ENCODE measurements at regions not wholly inside any gene's neighbourhood (a gene's known extent, or its start where the extent isn't known, plus 50 kb on each side); places are given as distances from the start of the nearest gene placed in this dataset.
"Not testable (repeated sequence)": the region's sequence is repeated elsewhere in the genome, so short reads cannot be mapped to it uniquely, and the experiment has no call there.

DNA sequence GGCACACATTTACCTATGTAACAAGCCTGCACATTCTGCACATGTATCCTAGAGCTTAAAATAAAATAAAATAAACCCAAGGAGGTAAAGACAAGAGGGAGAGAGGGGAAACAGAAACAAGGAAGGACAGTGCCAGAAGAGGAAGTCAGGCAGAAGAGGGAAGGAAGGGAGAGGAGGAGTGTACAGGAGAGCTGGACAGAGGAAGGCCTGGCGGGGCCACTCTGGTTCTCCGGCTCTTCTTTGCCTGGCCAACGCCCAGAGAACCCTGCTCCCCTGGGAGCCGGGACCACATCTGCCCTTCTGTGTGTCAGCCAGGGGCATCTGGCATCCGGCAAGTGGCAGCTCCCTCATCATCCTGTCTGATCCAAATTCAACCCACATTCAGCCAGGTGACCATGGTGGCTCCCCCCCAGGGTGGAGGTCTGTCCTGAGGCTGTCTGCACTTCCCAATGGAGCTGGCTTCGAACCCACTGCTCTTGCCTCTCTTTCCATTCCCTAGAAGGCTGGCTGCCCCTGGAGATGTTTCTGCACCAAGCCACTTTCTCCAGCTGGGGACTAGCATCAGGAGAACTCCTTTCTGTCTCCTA lies 55.5 kb upstream of the RABL2A start:
- H3K9me1 ChIP-seq (replicated peaks; ENCODE audit: control insufficient read depth, extremely low read depth, insufficient read depth, low read length); H3K79me2 ChIP-seq (ENCODE audit: control insufficient read depth, insufficient read depth, low read length); CTCF ChIA-PET; POLR2A ChIA-PET; FAIRE-seq; H3K9me3 ChIP-seq (replicated peaks; ENCODE audit: control insufficient read depth, insufficient read depth, low read length); H3K27ac ChIP-seq (ENCODE audit: insufficient read depth, low read depth, low read length); DNase-seq (ENCODE audit: low read depth, low spot score); H3K4me1 ChIP-seq (ENCODE audit: control insufficient read depth, extremely low read depth, insufficient read depth, low read length); H3K4me2 ChIP-seq (ENCODE audit: insufficient read depth, low read length); H2AFZ ChIP-seq (ENCODE audit: low read depth, low read length); dilution Hi-C loops (cut with MboI; ENCODE audit: extremely low pct_ligation_motif_present, low sequenced_read_pairs); H3K27me3 ChIP-seq (ENCODE audit: control insufficient read depth in 2 of 2, insufficient read depth in 2 of 2, low read length in 2 of 2); H3K36me3 ChIP-seq (ENCODE audit: control insufficient read depth in 2 of 2, extremely low read depth in 1 of 2, insufficient read depth in 2 of 2, low read length in 2 of 2); H4K20me1 ChIP-seq (replicated peaks; ENCODE audit: control insufficient read depth, extremely low read depth, insufficient read depth, low read length); H3K9ac ChIP-seq (replicated peaks; ENCODE audit: extremely low read depth, insufficient read depth, low read length); BruUV-seq (replicated peaks); H3K4me3 ChIP-seq (replicated peaks in 1 of 3; ENCODE audit: insufficient read depth in 1 of 3, low read depth in 1 of 3, low read length in 3 of 3); intact Hi-C loops (cut with micrococcal nuclease): not testable (repeated sequence)

GRCh38 chr2:113575721-113576120 lies 51.3 kb upstream of the RABL2A start:
- BruUV-seq (replicated peaks); POLR2A ChIA-PET; dilution Hi-C loops (cut with MboI; ENCODE audit: extremely low pct_ligation_motif_present, low sequenced_read_pairs): not testable (repeated sequence)

GRCh38 chr2:113576353-113576752 lies 50.7 kb upstream of the RABL2A start:
- POLR2A ChIA-PET; FAIRE-seq; dilution Hi-C loops (cut with MboI; ENCODE audit: extremely low pct_ligation_motif_present, low sequenced_read_pairs); H3K27me3 ChIP-seq (ENCODE audit: control insufficient read depth in 2 of 2, insufficient read depth in 2 of 2, low read length in 2 of 2); H3K79me2 ChIP-seq (ENCODE audit: control insufficient read depth, insufficient read depth, low read length); H3K9me3 ChIP-seq (replicated peaks; ENCODE audit: control insufficient read depth, insufficient read depth, low read length); H3K4me2 ChIP-seq (ENCODE audit: insufficient read depth, low read length); intact Hi-C loops (cut with micrococcal nuclease); CTCF ChIA-PET; H2AFZ ChIP-seq (ENCODE audit: low read depth, low read length); H3K4me1 ChIP-seq (ENCODE audit: control insufficient read depth, extremely low read depth, insufficient read depth, low read length); DNase-seq (ENCODE audit: low read depth, low spot score); H4K20me1 ChIP-seq (replicated peaks; ENCODE audit: control insufficient read depth, extremely low read depth, insufficient read depth, low read length); H3K36me3 ChIP-seq (ENCODE audit: control insufficient read depth in 2 of 2, extremely low read depth in 1 of 2, insufficient read depth in 2 of 2, low read length in 2 of 2); BruUV-seq (replicated peaks); H3K4me3 ChIP-seq (replicated peaks in 1 of 3; ENCODE audit: insufficient read depth in 1 of 3, low read depth in 1 of 3, low read length in 3 of 3); H3K9ac ChIP-seq (replicated peaks; ENCODE audit: extremely low read depth, insufficient read depth, low read length); H3K9me1 ChIP-seq (replicated peaks; ENCODE audit: control insufficient read depth, extremely low read depth, insufficient read depth, low read length); H3K27ac ChIP-seq (ENCODE audit: insufficient read depth, low read depth, low read length): not testable (repeated sequence)

More at GRCh38 chr2:113575721-113576120, 51.3 kb upstream of the RABL2A start:
- H3K9me3 ChIP-seq (replicated peaks; ENCODE audit: control insufficient read depth, insufficient read depth, low read length); H3K4me3 ChIP-seq (replicated peaks in 1 of 3; ENCODE audit: insufficient read depth in 1 of 3, low read depth in 1 of 3, low read length in 3 of 3); H2AFZ ChIP-seq (ENCODE audit: low read depth, low read length); H3K4me1 ChIP-seq (ENCODE audit: control insufficient read depth, extremely low read depth, insufficient read depth, low read length); DNase-seq (ENCODE audit: low read depth, low spot score); H4K20me1 ChIP-seq (replicated peaks; ENCODE audit: control insufficient read depth, extremely low read depth, insufficient read depth, low read length); H3K27me3 ChIP-seq (ENCODE audit: control insufficient read depth in 2 of 2, insufficient read depth in 2 of 2, low read length in 2 of 2); FAIRE-seq; H3K9ac ChIP-seq (replicated peaks; ENCODE audit: extremely low read depth, insufficient read depth, low read length); H3K36me3 ChIP-seq (ENCODE audit: control insufficient read depth in 2 of 2, extremely low read depth in 1 of 2, insufficient read depth in 2 of 2, low read length in 2 of 2); intact Hi-C loops (cut with micrococcal nuclease); H3K4me2 ChIP-seq (ENCODE audit: insufficient read depth, low read length); H3K27ac ChIP-seq (ENCODE audit: insufficient read depth, low read depth, low read length); CTCF ChIA-PET; H3K79me2 ChIP-seq (ENCODE audit: control insufficient read depth, insufficient read depth, low read length); H3K9me1 ChIP-seq (replicated peaks; ENCODE audit: control insufficient read depth, extremely low read depth, insufficient read depth, low read length): not testable (repeated sequence)

Measured in endothelial cell of umbilical vein (primary cell).